ENCODE measurements at regions not wholly inside any gene's neighbourhood (a gene's known extent, or its start where the extent isn't known, plus 50 kb on each side); places are given as distances from the start of the nearest gene placed in this dataset.

GRCh38 chr11:91822805-91823204 lies 401.8 kb upstream of the FAT3 start:
- H3K36me3 Mint-ChIP-seq, result no peaks in the 10 kb centered on the region
- H3K9me3 Mint-ChIP-seq, result peaks cover 0 to 7% (median 0%) of the 10 kb centered on the region in 7 donors
- Histone ChIP-seq H3K79me2 (ENCODE audit: insufficient read depth, low read length) (no peaks in the 10 kb centered on the region), H3K4me2 (replicated peaks; ENCODE audit: extremely low read depth, low read length, poor library complexity, severe bottlenecking) (no peak overlapping the region), H3K27me3 (ENCODE audit: control insufficient read depth in 2 of 2, insufficient read depth in 2 of 2, low read length in 2 of 2) (no peaks in the 10 kb centered on the region), H2AFZ (ENCODE audit: insufficient read depth, low read depth, low read length, poor library complexity, severe bottlenecking) (no peak overlapping the region), H3K9ac (ENCODE audit: insufficient read depth, low read length, poor library complexity, severe bottlenecking) (no peak overlapping the region), H3K27ac (ENCODE audit: low read depth in 1 of 2, low read length in 2 of 2) (no peak overlapping the region), H3K4me1 (ENCODE audit: control insufficient read depth in 1 of 2, insufficient read depth in 2 of 2, low read length in 2 of 2) (no peaks in the 10 kb centered on the region), H3K36me3 (replicated peaks in 1 of 2; ENCODE audit: control insufficient read depth in 1 of 2, insufficient read depth in 2 of 2, low read length in 2 of 2) (no peaks in the 10 kb centered on the region), H4K20me1 (ENCODE audit: insufficient read depth, low read length) (no peaks in the 10 kb centered on the region), H3K4me3 (replicated peaks in 1 of 3; ENCODE audit: low read depth in 2 of 3, low read length in 3 of 3) (no peak overlapping the region), H3K9me3 (replicated peaks in 1 of 2; ENCODE audit: control insufficient read depth in 1 of 2, insufficient read depth in 1 of 2, low read length in 2 of 2) (no peaks in the 10 kb centered on the region)
- H3K27ac Mint-ChIP-seq, result no peak overlapping the region
- WGBS (ENCODE audit: insufficient coverage), result 94% methylated on average over 2 of the region's 8 CpGs
- H3K4me3 Mint-ChIP-seq, result no peak overlapping the region
- TF ChIP-seq, protein P1, sequence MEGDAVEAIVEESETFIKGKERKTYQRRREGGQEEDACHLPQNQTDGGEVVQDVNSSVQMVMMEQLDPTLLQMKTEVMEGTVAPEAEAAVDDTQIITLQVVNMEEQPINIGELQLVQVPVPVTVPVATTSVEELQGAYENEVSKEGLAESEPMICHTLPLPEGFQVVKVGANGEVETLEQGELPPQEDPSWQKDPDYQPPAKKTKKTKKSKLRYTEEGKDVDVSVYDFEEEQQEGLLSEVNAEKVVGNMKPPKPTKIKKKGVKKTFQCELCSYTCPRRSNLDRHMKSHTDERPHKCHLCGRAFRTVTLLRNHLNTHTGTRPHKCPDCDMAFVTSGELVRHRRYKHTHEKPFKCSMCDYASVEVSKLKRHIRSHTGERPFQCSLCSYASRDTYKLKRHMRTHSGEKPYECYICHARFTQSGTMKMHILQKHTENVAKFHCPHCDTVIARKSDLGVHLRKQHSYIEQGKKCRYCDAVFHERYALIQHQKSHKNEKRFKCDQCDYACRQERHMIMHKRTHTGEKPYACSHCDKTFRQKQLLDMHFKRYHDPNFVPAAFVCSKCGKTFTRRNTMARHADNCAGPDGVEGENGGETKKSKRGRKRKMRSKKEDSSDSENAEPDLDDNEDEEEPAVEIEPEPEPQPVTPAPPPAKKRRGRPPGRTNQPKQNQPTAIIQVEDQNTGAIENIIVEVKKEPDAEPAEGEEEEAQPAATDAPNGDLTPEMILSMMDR (IDR thresholded peaks at IDR 0.05), result no peak
- H3K4me1 Mint-ChIP-seq, result no peaks in the 10 kb centered on the region
- intact Hi-C loops (cut with micrococcal nuclease), result no loop called here
- DNase-seq, result no peak
- no peaks in the 10 kb centered on the region for H3K27me3 Mint-ChIP-seq (ENCODE audit: low read depth in 3 of 3)

DNA sequence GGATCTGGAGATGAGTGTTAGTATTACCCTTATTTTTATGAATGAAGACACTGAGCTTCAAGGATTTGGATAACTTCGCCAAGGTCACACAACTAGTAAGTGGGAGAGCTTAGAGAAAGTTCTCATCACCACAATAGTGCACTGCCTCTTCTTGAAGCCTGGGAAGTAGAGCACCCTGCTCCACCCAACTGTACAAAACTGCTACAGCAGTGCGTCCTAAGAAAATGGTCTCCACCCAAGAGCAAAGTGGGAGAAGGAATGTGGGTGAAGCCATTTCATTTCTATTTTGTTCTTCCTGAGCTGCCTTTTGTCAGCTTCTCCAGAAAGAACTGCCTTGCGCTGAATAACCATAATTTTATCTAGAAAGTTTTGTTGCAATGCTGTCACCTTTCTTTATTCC lies 403.9 kb upstream of the FAT3 start:
- Histone ChIP-seq H3K27me3 (ENCODE audit: control insufficient read depth in 2 of 2, insufficient read depth in 2 of 2, low read length in 2 of 2) (no peaks in the 10 kb centered on the region), H4K20me1 (ENCODE audit: insufficient read depth, low read length) (no peaks in the 10 kb centered on the region), H3K4me3 (replicated peaks in 1 of 3; ENCODE audit: low read depth in 2 of 3, low read length in 3 of 3) (no peak overlapping the region), H3K36me3 (replicated peaks in 1 of 2; ENCODE audit: control insufficient read depth in 1 of 2, insufficient read depth in 2 of 2, low read length in 2 of 2) (no peaks in the 10 kb centered on the region), H3K4me2 (replicated peaks; ENCODE audit: extremely low read depth, low read length, poor library complexity, severe bottlenecking) (no peak overlapping the region), H3K79me2 (ENCODE audit: insufficient read depth, low read length) (no peaks in the 10 kb centered on the region), H2AFZ (ENCODE audit: insufficient read depth, low read depth, low read length, poor library complexity, severe bottlenecking) (no peak overlapping the region), H3K9me3 (replicated peaks in 1 of 2; ENCODE audit: control insufficient read depth in 1 of 2, insufficient read depth in 1 of 2, low read length in 2 of 2) (peaks cover 0 to 5% of the 10 kb centered on the region in 2 donors), H3K4me1 (ENCODE audit: control insufficient read depth in 1 of 2, insufficient read depth in 2 of 2, low read length in 2 of 2) (no peaks in the 10 kb centered on the region), H3K27ac (ENCODE audit: low read depth in 1 of 2, low read length in 2 of 2) (no peak overlapping the region), H3K9ac (ENCODE audit: insufficient read depth, low read length, poor library complexity, severe bottlenecking) (no peak overlapping the region)
- DNase-seq, result no peak
- WGBS (ENCODE audit: insufficient coverage), result 100% methylated on average over 1 of the region's 3 CpGs
- H3K4me1 Mint-ChIP-seq, result no peaks in the 10 kb centered on the region
- no peaks in the 10 kb centered on the region for H3K27me3 Mint-ChIP-seq (ENCODE audit: low read depth in 3 of 3)
- peaks cover 0 to 7% (median 0%) of the 10 kb centered on the region in 7 donors for H3K9me3 Mint-ChIP-seq
- no peak overlapping the region for H3K4me3 Mint-ChIP-seq
- TF ChIP-seq, protein P1 (IDR thresholded peaks at IDR 0.05), result no peak
- intact Hi-C loops (cut with micrococcal nuclease), result no loop called here
- H3K36me3 Mint-ChIP-seq, result no peaks in the 10 kb centered on the region
- H3K27ac Mint-ChIP-seq, result no peak overlapping the region

Measured in CD14-positive monocyte (primary cell).